Left renal cortex interstitium (tissue), 4 donors: ENCODE measurements at regions not wholly inside any gene's neighbourhood (a gene's known extent, or its start where the extent isn't known, plus 50 kb on each side); places are given as distances from the start of the nearest gene placed in this dataset.

Source experiments
- DNase-seq, 4 donors: peaks; one replicate each; pipeline ENCODE4 v3.0.0-alpha.2; 2013; ENCODE audit warnings: low read depth in 4 of 4, low spot score in 2 of 4, missing footprints in 1 of 4

GRCh38 chr15:61640756-61641155 lies 411.7 kb upstream of the RORA start:
- no peak for DNase-seq

- DNase-seq: no peak
These were observed 410.4 kb upstream of the RORA start for GRCh38 chr15:61639491-61639890.

- no peak for DNase-seq
These were observed 405.7 kb upstream of the RORA start for GRCh38 chr15:61634837-61635236.

- DNase-seq: no peak
These were observed 404.8 kb upstream of the RORA start for GRCh38 chr15:61633951-61634350.

GRCh38 chr15:61629269-61629668 lies 400.2 kb upstream of the RORA start:
- DNase-seq: no peak

- no peak for DNase-seq
These were observed 395.8 kb upstream of the RORA start for GRCh38 chr15:61624950-61625349.

- no peak for DNase-seq
These were observed 394.6 kb upstream of the RORA start for GRCh38 chr15:61623746-61624145.

- DNase-seq: no peak
These were observed 392.8 kb upstream of the RORA start for GRCh38 chr15:61621865-61622264.

- DNase-seq: peak in 2 of 4 donors; percentile 8 to 39
These were observed 392.0 kb upstream of the RORA start for GRCh38 chr15:61621146-61621545.

GRCh38 chr15:61620151-61620550 lies 391.0 kb upstream of the RORA start:
- no peak for DNase-seq

GRCh38 chr15:61613729-61614128 lies 384.6 kb upstream of the RORA start:
- DNase-seq: no peak

GRCh38 chr15:61613138-61613537 lies 384.0 kb upstream of the RORA start:
- no peak for DNase-seq

- no peak for DNase-seq
These were observed 383.0 kb upstream of the RORA start for GRCh38 chr15:61612111-61612510.

GRCh38 chr15:61605343-61605742 lies 376.2 kb upstream of the RORA start:
- DNase-seq: no peak

GRCh38 chr15:61598655-61599054 lies 369.6 kb upstream of the RORA start:
- DNase-seq: no peak

- no peak for DNase-seq
These were observed 355.3 kb upstream of the RORA start for GRCh38 chr15:61584410-61584809.

GRCh38 chr15:61582092-61582491 lies 353.0 kb upstream of the RORA start:
- DNase-seq: no peak

GRCh38 chr15:61575597-61575996 lies 346.5 kb upstream of the RORA start:
- no peak for DNase-seq

GRCh38 chr15:61571026-61571425 lies 341.9 kb upstream of the RORA start:
- DNase-seq: no peak

GRCh38 chr15:61564785-61565184 lies 335.7 kb upstream of the RORA start:
- no peak for DNase-seq

GRCh38 chr15:61558172-61559136 lies 329.4 kb upstream of the RORA start:
- DNase-seq: no peak

- no peak for DNase-seq
These were observed 327.0 kb upstream of the RORA start for GRCh38 chr15:61556037-61556648.
